SU-DHL-6 (cell line): ENCODE measurements at regions not wholly inside any gene's neighbourhood (a gene's known extent, or its start where the extent isn't known, plus 50 kb on each side); places are given as distances from the start of the nearest gene placed in this dataset.

Experiments used
- EZH2phosphoT487 ChIP-seq: fragments of 200-600 bp; sonication (generic), shearing (Covaris generic); conservative IDR thresholded peaks from 2 replicates; pipeline ENCODE4 v1.6.1; 2018; ENCODE audit warnings: mild to moderate bottlenecking, antibody characterized with exemption, low read length, moderate library complexity, mixed read lengths
- TF ChIP-seq, protein P1 (sequence below): fragments of 200-600 bp; sonication (generic); IDR thresholded peaks from one replicate; pipeline ENCODE4 v1.5.1; 2017; ENCODE audit warnings: antibody characterized with exemption, mild to moderate bottlenecking, low read length, moderate library complexity; ENCODE audit not compliant: insufficient read depth, poor library complexity, severe bottlenecking

DNA sequence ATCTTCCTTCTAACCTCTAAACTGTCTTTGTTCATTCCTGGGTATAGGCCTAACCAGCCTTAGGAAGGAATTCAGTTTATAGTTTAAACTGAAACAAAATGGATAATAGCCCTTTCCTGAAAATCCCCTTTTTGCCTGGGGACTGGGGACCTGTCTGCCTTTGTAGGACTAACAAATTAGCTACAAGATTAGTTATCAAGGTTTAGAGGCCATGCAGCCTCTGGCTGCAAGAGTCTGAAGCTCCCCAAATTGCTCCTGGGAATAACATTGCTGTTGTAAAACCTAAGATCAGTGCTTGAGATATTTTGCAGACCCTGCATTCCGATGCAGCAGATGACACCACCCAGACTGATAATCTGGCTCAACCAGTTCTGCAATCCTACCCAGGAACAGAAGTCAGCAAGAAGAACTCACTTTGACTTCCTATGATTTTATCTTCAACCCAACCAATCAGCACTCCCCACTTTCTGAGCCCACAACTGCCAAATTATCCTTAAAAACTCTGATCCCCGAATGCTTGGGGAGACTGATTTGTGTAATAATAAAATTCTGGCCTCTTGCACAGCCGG is 96.6 kb upstream of the ETV3 start:
- no peak for TF ChIP-seq EZH2phosphoT487
- TF ChIP-seq, protein P1, sequence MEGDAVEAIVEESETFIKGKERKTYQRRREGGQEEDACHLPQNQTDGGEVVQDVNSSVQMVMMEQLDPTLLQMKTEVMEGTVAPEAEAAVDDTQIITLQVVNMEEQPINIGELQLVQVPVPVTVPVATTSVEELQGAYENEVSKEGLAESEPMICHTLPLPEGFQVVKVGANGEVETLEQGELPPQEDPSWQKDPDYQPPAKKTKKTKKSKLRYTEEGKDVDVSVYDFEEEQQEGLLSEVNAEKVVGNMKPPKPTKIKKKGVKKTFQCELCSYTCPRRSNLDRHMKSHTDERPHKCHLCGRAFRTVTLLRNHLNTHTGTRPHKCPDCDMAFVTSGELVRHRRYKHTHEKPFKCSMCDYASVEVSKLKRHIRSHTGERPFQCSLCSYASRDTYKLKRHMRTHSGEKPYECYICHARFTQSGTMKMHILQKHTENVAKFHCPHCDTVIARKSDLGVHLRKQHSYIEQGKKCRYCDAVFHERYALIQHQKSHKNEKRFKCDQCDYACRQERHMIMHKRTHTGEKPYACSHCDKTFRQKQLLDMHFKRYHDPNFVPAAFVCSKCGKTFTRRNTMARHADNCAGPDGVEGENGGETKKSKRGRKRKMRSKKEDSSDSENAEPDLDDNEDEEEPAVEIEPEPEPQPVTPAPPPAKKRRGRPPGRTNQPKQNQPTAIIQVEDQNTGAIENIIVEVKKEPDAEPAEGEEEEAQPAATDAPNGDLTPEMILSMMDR: no peak
